Renal cortex interstitium (tissue), 11 donors: ENCODE measurements at regions not wholly inside any gene's neighbourhood (a gene's known extent, or its start where the extent isn't known, plus 50 kb on each side); places are given as distances from the start of the nearest gene placed in this dataset.
"Not testable (repeated sequence)": the region's sequence is repeated elsewhere in the genome, so short reads cannot be mapped to it uniquely, and the experiment has no call there.

Source experiments
- DNase-seq, 11 donors: peaks; one replicate each; pipeline ENCODE4 v3.0.0-alpha.2; 2013; ENCODE audit warnings: low read depth in 9 of 11, low spot score in 4 of 11; ENCODE audit errors: extremely low read depth in 1 of 11

- no peak for DNase-seq
Observed at GRCh38 chr11:33445761-33446161, 188.6 kb downstream of the HIPK3 start.

GRCh38 chr11:33444835-33445594, 187.8 kb downstream of the HIPK3 start:
- DNase-seq = no peak

- no peak for DNase-seq
Observed at GRCh38 chr11:33443684-33444083, 186.5 kb downstream of the HIPK3 start.

- DNase-seq = no peak
Observed at GRCh38 chr11:33438301-33438700, 181.1 kb downstream of the HIPK3 start.

- DNase-seq = no peak
Observed at GRCh38 chr11:33437529-33437928, 180.3 kb downstream of the HIPK3 start.

- no peak for DNase-seq
Observed at GRCh38 chr11:33435216-33435615, 178.0 kb downstream of the HIPK3 start.

GRCh38 chr11:33434294-33434693, 177.1 kb downstream of the HIPK3 start:
- DNase-seq = no peak

GRCh38 chr11:33428435-33428834, 171.3 kb downstream of the HIPK3 start:
- DNase-seq = not testable (repeated sequence)

- DNase-seq = no peak
Observed at GRCh38 chr11:33420959-33421566, 163.9 kb downstream of the HIPK3 start.

- DNase-seq = no peak
Observed at GRCh38 chr11:33419924-33420323, 162.7 kb downstream of the HIPK3 start.

- no peak for DNase-seq
Observed at GRCh38 chr11:33417121-33417520, 159.9 kb downstream of the HIPK3 start.

- no peak for DNase-seq
Observed at GRCh38 chr11:33413301-33413700, 156.1 kb downstream of the HIPK3 start.

GRCh38 chr11:33412241-33412640, 155.1 kb downstream of the HIPK3 start:
- DNase-seq = no peak

- DNase-seq = no peak
Observed at GRCh38 chr11:33411751-33412150, 154.6 kb downstream of the HIPK3 start.

- DNase-seq = no peak
Observed at GRCh38 chr11:33410086-33410765, 153.0 kb downstream of the HIPK3 start.
